GM19035 (cell line): ENCODE measurements at regions not wholly inside any gene's neighbourhood (a gene's known extent, or its start where the extent isn't known, plus 50 kb on each side); places are given as distances from the start of the nearest gene placed in this dataset.

ENCODE experiments used
- ATAC-seq: cut with Tn5 transposase; IDR thresholded peaks from one replicate; pipeline ENCODE4 v1.9.1; 2021; ENCODE audit not compliant: unreplicated experiment

- ATAC-seq, result no peak
Measured at GRCh38 chr11:31865606-31866300, 54.6 kb upstream of the PAX6 start.

DNA sequence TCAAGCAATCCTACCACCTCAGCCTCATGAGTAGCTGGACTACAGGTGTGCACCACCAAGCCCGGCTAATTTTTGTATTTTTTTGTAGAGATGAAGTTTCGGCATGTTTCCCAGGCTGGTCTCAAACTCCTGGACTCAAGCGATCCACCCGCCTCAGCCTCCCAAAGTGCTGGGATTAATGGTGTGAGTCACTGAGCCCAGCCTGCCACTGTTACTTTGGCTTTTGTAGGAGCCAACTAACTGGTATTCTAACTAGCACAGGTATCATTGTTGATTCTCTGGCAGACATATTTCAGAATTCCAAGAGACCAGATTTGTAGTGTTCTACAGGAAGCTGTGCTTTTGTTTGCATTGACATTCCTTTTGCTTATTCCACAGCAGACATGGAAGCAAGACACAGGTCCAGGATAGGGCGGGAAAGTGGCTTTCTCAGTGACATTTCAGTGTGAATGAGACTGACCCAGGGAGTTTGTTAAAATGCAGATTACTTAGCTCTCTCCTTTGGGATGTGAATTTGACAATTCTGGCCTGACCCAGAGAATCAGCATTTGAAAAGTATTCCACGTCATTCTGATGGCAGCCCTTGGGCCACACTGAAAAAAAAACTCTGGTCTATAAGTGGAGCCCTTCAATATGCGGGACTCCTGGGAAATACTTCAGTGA lies 52.2 kb upstream of the PAX6 start:
- no peak for ATAC-seq

GRCh38 chr11:31861011-31861410 lies 49.9 kb upstream of the PAX6 start:
- no peak for ATAC-seq
